GF-D8 (cell line): ENCODE measurements at regions not wholly inside any gene's neighbourhood (a gene's known extent, or its start where the extent isn't known, plus 50 kb on each side); places are given as distances from the start of the nearest gene placed in this dataset.
"Not testable (repeated sequence)": the region's sequence is repeated elsewhere in the genome, so short reads cannot be mapped to it uniquely, and the experiment has no call there.

ENCODE experiments used
- DNase-seq: peaks from one replicate; lab custom pipeline; 2025; lab: John Stamatoyannopoulos, UW

DNA sequence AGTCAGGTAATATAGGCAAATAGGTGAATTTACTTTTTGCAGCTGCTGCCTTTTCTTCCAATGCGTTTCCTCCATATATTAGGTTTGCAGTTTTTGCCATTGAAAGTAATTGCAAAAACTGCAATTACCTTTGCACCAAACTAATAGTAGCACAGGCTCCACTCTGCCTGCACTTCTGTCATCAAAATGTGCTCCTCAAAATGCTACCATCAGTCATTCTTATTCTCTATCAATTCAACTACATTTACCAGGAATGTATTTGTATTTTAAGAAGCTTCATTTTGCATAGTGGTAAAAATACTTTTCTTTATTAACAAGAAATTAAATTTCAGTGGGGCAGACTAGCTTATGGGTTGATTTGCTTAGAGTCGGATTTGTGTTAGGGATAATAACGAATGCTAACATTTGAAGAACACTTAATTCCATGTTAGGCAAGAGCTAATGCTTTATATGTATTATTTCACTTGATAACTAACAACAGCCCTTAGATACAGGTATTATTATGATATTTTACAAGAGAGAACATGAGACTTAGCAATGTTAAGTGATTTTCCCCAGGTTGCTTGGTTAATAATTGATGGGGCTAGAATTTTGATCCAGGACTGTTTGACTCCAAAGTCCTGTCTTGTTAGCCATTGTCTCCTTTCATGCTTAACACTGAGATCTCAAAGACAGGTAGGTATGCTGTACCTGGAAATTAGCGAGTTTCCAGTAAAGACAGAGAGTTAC lies 300.4 kb downstream of the MAN2A1 start:
- DNase-seq = no peak

DNA sequence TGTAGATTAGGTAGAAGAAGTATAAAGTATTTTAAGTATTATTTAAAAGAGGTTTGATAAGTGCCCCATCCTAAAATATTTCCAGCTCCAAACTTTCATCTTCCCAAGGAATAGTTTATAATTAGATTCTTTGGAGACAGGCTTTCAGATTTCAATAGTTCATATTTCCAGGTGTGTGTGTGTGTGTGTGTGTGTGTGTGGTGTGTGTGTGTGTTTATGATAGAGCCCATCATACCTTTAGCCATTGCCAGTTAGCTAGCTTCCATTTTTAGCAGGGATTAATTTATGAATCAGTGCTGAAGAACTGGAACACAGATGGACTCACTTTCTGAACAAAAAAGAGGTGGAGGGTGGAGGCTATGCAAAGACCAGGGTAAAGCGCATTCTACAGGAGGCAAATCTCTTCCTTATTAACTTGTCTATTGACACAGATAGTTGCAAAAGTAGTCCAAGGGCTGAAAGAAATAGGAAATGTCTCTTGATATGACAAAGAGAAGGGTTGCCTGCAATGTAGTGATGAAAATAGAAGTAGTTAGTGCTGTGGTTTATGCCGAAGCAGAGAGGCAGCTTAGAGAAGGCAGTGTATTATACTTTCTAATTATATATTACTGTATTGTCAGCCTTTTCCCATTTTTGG lies 301.1 kb downstream of the MAN2A1 start:
- DNase-seq = no peak

DNA sequence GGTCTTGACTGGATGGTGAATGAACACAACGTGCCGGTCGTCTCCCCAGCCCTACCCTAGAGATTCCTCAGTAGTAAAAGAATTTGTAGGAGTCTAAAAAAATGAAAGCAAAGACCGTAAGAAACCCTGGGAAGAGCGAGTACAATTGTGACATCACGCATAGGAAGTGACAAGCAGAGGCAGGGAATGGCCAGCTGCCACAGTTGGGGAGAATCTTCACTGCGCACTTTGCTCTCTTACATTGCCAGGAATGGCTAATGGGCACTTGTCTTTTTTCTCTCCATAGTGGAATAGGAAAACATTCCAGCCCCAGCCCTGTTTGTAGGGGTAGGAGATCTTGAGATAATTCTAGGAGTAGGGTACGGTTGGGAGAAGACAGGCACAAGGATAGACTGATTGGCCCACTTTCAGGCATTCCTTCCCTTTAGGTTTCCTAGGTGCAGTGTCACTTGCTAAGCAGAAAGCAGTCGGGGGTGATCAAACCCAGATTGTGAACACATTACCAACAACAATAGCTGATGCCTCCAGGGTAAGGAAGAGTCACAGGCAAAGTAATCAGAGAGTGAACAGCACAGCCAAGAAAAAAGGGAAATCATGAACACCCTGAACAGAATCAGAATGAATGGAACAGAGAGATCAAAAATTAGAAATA lies 302.7 kb downstream of the MAN2A1 start:
- no peak for DNase-seq

DNA sequence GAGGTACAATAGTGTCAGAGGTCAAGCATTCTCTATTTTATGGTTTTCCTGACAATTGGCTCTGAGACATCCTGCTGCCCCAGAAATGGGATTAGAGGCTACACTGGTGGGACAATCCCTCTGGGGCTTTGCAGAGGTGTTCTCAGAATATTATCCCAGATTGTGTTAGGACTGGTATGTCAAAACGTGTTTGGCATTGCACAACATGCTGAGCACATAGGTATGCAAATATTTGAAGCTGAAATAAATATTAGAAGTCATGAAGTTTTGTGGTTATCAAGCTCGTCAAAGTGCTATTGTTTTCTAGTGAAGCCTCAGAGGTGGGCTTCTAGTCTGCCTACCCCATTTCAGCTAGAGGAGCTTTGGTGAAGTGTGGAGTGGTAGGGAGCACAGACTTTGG lies 304.4 kb downstream of the MAN2A1 start:
- no peak for DNase-seq

DNA sequence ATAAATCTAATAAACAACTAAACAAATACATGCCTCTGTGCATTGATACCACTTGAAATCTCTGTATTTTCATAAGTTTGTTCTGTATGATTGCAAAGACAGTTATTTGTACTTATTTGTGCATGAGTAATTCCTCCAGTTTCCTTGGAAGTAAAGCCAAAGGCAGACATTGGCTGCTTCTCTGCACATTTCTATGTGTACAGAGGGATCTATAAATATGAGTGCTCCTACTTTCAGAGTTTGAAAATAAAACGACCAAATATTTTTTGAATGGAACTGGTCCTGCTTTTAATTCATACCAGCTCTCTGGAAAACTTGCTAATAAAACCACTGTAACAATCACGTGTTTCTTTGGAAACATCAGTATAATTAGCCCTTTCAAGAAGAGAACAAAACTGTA lies 306.5 kb downstream of the MAN2A1 start:
- no peak for DNase-seq

DNA sequence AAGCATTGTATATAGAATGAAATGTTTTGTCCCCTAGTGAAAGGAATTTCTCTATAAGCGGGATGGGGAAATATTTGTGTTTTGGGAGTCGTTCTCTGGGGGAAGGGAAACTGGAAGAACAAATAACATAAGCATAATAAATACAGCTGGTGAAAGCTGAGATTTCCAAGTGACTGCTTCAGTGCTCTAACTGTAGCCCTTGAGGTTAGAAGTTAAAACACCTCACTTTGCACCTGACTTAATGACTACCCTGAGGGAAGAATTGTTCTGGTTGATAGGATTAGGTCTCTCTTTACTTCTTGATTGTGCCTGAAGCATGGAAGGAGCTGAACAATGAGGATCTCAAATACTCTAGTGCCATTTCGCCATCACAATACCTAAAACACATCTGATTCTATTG lies 307.4 kb downstream of the MAN2A1 start:
- DNase-seq = no peak

DNA sequence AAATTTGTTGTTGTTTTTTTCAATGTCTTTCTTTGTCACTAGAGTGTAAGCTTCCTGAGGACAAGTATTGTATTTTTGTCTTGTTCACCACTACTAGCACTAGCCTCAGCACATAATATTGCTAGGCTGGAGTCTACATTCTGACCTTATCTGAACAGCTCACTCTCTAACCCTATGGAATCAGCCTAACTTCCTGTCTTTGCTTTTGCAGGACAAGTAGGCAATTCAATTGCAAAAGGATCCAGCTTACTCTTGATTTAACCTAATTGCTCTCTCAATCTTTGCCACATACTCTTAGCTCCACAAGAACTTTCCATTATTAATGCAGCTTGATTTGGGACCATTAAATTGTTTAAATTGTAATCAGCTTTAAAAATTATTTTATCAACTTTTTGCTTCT lies 308.5 kb downstream of the MAN2A1 start:
- no peak for DNase-seq

DNA sequence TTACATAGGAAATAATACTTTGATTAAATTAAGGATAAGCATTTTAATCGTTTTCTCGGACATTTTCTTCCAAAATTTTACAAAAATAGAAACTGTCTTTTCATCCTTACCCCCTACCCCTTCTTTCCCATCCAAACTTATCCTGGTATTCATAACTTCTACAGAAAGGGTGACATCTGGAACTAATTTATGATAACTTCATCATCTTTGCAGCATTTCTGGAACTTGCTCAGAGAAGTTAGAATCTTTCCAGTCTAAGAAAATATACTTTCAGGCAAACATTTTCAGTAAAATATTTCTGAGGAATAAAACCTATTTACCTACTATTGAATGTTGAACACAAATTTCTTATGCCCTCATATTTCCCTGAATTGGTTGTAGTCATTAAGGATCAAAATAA lies 309.0 kb downstream of the MAN2A1 start:
- DNase-seq = no peak

DNA sequence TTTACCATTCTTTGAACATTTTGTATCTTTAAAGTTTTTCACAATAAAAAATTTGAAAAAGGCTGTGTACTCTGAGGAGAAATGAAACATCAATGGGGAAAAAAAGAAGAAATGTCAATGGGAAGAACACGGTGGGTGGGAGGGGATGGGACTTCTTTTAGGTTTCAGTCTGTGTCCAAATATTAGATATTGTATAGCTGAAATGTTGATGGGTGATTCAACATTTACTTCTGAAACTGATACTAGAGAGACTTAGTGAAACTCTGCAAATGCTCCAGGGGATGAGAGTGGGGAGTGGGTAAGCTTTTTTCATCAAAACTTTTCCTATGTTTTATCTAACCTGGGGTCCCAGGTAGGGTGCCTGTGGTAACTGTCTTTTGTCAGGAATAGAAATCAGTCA lies 311.9 kb downstream of the MAN2A1 start:
- DNase-seq = no peak

DNA sequence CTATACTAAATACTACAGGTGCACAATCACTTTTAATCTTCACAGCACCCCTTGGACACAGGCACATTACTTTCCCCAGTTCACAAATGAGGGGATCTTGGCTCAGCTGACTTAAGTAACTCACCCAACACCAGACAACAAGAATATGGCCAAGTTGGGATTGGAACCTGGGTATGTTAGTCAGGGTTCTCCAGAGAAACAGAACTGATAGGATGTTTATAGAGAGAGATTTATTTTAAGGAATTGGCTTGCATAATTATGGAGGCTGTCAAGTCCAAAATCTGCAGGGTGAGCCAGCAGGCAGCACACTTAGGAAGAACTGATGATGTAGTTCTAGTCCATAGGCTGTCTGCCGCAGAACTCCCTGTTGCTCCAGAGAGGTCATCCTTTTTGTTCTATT lies 312.9 kb downstream of the MAN2A1 start:
- no peak for DNase-seq

DNA sequence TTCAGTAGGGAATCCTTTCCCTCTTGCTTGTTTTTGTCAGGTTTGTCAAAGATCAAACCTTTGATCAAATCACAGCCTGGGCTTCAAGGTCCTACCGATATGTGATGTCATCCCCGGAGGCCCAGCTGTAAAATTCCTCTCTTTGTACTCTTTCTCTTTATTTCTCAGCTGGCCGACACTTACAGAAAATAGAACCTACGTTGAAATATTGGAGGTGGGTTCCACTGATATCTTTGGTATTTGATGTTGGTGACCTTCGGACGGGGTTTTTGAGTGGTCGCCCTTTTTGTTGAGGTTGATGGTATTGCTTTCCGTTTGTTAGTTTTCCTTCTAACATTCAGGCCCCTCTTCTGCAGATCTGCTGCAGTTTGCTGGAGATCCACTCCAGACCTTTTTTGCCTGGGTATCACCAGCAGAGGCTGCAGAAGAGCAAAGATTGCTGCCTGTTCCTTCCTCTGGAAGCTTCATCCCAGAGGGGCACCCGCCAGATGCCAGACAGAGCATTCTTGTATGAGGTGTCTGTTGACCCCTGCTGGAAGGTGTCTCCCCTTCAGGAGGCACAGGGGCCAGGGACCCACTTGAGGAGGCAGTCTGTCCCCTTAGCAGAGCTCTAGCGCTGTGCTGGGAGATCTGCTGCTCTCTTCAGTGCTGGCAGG lies 316.3 kb downstream of the MAN2A1 start:
- not testable (repeated sequence) for DNase-seq

DNA sequence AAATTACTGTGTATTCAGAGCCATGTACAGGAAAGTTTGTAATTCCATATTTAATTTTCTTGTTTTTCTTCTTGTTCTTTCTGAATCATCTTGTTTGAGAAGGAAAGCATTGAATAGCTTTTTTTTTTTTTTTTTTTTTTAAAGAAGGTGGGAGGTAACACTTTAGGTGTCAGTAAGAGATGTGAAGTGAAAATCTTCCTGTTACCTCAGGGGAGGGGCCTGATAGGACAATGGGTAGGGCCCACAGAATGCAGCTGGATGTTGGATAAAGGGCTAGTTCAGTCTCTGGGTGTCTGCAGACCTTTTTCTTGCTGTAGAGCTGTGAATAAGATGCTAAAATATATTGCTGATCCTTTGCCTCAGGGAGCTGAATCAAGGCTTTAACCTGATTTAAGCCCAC lies 317.4 kb downstream of the MAN2A1 start:
- no peak for DNase-seq

DNA sequence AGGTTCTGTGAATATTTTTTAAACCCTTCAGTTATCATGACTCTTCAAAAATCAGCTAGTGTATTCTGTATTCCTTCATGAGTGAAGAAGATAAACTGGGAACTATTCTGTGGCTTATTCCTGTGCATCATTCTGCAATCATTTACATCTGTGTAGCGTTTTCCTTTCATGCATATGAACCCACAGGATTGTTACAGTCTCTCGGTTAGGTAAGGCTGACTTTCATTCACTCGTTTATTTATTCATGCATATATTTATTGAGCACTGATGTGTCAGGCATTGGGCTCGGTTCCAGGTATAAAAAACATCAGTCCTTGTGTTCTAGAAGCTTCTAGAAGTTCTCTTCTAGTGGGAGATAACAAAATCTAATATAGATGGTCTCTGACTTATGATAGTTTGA lies 318.4 kb downstream of the MAN2A1 start:
- DNase-seq = no peak

DNA sequence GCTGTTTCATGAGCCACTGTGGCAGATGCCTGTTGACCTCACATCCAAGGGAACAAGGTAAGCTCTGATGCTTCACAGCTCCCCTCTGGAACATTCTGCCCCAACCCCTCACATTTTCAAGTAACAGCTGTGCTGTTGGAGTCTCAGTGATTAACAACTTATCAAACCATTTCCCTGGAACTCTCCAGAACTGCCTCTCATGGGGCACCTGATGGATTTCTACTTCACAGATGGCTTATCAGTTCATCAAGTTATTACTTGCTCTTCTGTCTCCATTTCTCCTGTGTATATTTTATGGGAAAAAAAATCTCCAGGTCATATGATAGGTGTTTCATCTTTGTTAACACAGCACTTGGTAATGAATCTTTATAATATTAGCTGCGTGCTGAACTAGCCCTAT lies 322.4 kb downstream of the MAN2A1 start:
- DNase-seq = no peak

DNA sequence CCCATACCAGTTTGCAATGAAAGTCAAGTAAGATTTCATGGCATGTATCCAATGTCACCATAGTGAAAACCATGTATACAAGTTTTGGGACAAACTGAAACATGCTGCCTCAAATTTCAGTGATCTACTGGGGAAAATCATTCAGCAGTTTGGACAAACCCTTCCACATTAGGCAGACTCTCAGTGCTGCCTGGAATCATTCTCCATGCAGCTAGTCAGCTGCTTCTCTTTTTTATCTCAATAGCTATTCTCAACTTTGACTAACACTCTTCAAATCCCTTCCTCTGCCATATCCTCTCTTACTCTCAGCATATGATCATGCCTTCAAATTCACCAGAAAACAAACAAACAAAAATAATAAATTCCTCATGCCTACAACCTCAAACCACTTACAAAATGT lies 323.3 kb downstream of the MAN2A1 start:
- no peak for DNase-seq

DNA sequence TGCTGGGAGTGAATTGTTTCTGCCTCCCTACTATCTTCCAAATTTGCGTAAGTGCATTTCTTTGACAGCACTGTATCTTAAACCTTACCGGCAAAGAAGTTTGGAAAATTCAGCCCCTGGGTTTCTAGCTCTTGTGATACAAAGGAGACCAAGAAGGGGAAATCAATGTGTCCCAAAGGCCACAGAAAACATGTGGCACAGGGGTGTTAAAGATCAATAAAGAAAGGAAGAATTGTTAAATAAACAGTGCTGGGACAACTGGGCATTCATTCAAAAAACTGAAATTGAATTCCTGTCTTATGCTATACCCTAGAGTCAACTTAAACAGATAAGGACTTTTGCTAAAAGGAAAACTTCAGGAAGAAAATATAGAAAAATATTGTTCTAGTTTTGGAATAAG lies 328.1 kb downstream of the MAN2A1 start:
- DNase-seq = no peak

DNA sequence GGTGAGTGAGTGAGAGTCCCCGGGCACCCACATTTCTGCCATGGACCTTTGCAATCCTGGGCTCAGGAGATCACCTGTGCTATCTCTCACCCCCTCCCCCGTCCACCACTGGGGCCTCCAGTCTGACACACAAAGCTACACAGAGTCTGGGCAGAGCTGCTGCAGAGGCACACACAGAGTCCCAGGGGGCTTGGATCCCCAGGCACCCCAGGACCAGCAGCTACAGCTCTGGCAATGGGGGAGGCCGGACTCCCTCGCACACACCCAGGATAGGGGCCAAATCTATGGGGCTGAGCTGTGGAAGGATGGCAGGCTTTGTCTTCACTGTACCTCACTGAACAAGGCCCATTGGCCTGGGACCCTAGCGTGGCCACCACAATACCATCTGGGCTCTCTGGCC lies 328.8 kb downstream of the MAN2A1 start:
- DNase-seq = no peak

DNA sequence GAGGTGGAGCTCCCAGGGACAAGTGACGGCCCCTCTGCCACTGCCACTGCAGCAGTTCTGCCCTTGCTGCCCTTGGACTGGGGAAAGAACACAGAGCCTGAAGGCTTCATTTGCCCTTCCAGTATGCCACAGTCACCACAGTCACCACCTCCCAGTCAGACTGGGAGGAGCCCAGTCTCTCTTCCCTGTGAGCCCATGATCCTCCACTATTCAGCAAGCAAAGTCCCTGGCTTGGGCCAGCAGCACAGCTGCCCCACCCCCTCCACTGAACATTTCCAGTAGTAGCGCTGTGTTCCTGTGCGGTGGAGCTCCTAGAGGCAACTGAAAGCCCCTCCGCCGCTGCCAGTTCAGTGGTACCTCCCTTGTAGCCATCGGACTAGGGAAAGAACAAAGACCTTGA lies 329.4 kb downstream of the MAN2A1 start:
- DNase-seq = no peak

DNA sequence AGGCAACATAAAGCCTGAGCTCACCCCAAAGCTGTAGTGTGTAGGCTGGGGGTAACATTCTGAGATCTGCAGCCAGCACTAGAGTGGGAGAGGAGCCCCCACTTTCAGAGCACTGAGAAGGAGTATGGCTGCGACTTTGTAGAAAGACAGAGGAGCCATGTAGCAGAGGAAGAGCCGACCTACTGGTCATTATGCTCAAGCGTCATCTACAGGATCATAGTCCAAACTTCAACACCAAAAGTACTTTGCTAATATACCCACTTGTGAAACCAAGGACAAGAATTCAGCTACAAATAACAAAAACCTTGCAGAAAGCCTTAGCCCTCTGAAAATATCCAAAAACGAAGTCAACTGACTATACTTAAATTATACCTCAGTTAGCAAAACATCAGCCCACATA lies 330.1 kb downstream of the MAN2A1 start:
- DNase-seq = no peak

DNA sequence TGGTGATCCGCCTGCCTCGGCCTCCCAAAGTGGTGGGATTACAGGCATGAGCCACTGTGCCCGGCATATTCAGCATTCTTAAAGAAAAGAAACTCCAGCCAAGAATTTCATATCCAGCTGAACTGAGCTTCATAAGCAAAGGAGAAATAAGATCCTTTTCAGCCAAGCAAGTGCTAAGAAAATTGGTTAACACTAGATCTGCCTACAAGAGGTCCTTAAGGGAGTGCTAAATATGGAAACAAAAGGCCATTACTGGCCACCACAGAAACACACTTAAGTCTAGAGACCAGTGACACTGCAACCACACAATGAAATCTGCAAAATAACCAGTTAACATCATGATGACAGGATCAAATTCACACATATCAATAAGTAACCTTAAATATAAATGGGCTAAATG lies 331.5 kb downstream of the MAN2A1 start:
- no peak for DNase-seq

DNA sequence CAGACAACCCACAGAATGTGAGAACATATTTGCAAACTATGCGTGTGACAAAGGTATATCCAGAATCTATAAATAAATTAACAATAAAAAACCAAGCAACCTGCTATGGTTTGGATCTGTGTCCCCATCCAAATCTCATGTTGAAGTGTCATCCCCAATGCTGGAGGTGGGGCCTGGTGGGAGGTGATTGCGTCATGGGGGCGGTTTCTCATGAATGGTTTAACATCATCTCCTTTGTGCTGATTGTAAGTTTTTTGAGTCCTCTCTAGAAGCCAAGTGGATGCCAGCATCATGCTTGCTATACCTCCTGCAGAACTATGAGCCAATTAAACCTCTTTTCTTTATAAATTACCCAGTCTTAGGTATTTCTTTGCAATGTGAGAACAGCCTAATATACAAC lies 335.4 kb downstream of the MAN2A1 start:
- no peak for DNase-seq

DNA sequence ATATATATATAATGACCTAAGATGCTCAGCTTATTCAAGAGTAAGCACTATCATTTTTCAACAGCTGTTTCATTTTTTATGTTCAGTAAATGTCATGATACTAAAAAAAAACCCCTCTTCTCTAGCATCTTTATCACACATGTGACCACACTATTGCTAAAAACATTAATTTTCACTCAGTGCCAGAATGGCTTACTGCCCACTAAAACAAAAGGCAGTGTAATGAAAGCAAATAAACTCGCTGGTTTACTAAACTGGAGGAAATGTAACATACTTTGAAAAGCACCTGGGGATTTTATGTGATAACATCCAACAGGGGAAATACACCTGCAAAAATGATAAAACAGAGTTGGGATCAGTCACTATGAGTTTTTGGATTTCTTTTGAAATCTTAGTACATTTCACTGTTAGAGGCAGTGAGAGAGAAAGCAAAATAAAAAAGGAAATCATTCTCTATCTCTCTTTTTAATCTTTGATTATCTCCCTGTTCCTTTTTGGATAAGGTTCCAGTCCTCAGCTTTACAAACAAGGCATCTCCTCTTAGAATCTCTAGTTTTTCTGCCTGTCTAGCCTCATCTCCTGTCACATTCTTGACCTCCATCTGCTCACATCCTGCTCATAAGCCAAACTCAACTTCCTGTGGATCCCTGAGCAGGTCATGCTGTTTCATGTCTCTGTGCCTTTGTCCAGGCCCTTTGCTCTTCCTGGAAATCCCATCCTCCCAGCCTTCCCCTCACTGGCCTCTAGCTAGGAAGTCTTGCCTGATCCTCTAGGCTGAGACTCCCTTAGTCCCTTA lies 338.0 kb downstream of the MAN2A1 start:
- DNase-seq = no peak
